Left ventricle myocardium superior (tissue), 1 donor: ENCODE measurements at regions not wholly inside any gene's neighbourhood (a gene's known extent, or its start where the extent isn't known, plus 50 kb on each side); places are given as distances from the start of the nearest gene placed in this dataset.

Source experiments
- ATAC-seq: fragments of 200-7000 bp; cut with Tn5 transposase; one replicate; pipeline ENCODE4 v1.9.1; 2020; ENCODE audit warnings: mild to moderate bottlenecking, moderate library complexity
- DNase-seq: peaks from one replicate; pipeline ENCODE4 v3.0.0-alpha.2; 2020
- intact Hi-C: fragments of 100-400 bp; cut with micrococcal nuclease; formaldehyde crosslinking; loops from one replicate; pipeline ENCODE4 v1.11.0; 2022
- donor health status: DM: no; HTN: yes; CAD: no; lungs with severe emphysema.

DNA sequence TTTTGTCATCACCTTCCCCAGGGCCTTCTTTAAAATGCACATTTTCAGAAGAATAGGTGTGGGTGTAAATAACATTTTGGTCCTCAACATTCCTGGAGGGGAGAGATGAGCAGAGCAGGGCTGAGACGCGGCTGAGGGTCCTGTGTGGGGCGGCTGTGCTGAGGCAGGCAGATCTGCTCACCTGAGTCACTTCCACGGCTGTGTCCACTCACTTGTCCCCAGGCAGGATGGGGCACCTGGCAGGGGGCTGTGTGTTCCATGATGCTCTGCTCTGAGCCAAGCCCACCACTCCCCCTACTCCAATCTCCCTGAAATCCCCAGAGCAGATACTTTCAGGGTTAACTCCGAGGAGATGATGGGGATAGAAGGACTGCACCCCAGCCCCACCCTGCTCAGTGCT is 93.8 kb downstream of the GLRX3 start:
- intact Hi-C loops = no loop called here
- DNase-seq = no peak
- no peak for ATAC-seq

DNA sequence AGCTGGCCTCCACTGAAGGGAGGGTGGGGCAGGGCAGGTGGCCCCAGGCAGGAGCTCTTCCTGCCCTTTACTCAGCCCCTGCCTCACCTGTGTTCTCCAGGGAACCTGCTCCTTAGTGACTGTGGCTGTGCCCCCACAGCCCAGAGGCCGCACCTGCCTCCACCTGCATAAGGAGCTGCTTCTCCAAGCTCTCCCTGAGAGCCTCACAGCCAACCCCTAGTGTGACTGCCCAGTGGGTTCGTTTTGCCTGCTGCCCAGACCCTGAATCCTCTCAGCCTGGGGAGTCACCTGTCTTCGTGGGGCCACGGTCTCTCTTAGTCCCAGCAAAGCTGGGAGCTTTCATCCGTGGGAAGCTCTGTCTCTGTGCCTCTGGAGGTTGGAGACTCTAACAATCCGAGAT is 94.4 kb downstream of the GLRX3 start:
- ATAC-seq = no peak
- intact Hi-C loops = no loop called here
- no peak for DNase-seq

DNA sequence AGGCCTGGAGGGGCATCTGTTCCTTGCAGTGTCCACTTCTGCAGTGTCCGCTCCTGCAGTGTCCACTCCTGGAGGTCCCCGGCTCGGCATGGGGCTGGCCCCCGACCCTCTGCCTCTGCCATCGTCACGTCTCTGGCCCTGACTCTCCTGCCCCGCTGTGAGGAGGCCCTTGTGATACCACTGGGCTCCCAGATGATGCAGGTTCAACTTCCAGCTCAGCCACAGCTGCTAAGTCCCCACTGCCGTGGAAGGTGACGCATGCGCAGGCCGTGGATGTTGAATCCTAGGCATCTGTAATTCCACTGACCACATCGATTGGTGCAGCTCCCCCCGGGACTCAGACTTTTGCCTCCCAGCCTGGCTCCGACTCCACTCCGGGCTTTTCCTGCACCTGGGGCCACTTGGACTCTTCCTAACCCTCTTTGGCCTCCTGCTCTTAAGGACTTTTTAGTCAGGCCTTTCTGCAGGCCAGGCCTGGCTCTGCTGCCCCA is 95.1 kb downstream of the GLRX3 start:
- DNase-seq = no peak
- ATAC-seq = no peak
- intact Hi-C loops = no loop called here

DNA sequence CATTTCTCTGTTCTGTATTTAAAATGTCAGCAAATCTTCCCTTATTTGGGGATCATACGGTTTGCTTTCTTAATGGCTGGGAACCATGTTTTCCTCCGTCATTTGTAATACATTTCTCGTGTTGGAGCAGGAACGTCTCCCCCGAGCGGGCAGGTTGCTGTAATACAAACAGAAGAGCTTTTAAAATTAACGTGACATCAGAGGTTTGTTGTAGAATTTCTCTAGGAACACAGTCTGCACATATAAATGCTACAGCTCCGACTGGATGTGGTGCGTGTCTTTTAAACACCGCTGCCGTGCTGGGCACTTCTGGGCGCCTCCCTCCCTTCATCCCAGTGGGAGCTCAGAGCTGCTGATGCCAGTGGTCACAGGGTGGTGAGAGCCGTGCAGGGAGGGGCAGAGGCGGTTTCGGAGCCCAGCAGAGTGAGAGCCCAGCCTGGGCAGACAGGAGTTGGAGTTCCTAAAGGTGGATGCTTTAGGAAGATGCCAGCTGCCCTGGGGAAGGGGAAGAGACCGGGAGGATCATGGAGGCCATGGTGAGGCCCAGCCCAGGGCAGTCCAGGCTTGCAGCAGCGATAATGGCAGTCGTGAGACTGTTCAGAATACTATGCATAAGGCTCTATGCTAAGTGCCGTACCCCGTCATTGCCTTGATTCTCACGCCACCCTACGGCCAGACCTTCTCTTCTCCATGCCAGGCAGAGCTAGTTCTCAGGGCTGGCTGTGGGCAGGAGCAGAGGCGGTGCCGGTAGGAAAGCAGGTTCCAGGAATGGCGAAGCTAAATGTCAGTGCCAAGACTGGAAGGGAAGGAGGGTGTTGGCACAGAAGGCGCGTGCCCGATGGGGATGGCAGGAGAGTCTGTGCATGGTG is 96.2 kb downstream of the GLRX3 start:
- ATAC-seq = no peak
- no peak for DNase-seq
- intact Hi-C loops = no loop called here

DNA sequence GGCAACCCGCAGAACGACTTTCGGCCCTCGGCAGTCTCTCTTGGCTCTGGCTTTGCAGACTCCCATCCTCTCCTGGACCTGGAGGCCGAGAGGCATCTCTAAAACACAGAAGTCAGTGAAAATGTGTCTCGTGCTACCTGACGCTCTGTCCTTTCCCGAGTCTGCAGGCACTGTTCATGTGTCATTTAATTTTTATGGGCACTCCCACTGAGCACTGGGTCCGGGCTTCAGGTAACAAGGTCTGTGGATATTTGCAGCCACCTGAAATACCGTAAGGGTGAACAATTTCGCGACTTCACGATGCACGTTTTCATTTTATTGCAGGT is 96.8 kb downstream of the GLRX3 start:
- no peak for ATAC-seq
- DNase-seq = no peak
- intact Hi-C loops = no loop called here

DNA sequence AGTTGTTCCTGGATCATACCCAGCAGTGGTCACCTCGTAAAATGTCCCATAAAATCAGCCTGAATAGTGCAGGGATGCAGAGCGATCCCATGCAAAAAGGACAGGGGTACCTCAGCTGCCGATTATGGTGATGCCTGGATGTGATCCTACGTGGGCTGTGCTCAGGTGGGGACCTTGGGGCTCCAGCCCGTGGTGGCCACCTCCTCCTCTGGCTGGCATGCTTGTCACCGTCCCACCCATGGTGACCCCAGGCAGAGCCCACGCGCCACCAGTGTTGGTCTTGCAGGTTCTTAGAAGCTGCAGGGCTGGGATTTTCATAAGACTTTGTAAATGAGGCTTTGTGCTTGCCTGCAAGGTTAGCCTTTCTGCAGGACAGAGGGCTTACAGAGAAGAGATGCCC is 97.2 kb downstream of the GLRX3 start:
- DNase-seq (no peak), ATAC-seq (no peak)
- intact Hi-C loops = no loop called here

DNA sequence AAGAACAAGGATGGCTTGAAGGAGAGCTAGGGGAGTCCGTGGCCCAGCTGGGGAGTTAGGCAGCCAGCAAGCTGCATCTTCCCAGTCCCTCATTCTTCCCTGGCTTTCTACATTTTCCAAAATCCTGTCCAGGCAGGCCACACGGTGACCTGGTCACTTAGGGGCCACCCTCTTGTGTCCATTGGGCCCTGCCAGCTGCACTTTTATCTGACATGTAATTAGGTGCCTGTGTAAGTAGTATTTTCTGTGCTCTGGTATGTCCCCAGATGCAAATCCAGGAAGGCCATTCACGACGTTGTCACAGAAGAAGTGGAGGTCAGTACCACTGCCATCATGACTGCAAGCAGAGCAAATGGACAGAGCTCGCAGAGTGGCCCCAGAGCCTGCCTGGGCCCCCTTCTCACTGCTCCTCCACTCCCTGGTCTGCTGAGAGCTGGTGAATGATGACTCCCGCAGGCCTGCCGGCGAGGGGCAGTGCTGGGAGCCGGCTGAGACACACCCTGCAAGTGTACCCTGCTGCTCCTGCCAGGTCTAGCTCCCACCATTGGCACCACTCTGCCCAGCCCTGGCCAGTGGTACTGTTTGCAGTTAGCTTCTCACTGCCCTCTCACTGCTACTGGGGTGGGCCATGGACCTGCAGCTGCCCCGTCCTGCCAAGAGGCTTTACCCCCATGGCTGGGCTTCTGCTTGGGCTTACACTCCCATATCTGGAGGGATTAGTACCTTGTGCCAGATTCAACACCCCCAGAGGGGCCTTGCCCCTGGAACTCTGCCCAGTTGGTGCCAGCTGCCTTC is 98.2 kb downstream of the GLRX3 start:
- intact Hi-C loops = no loop called here
- ATAC-seq (no peak), DNase-seq (no peak)

DNA sequence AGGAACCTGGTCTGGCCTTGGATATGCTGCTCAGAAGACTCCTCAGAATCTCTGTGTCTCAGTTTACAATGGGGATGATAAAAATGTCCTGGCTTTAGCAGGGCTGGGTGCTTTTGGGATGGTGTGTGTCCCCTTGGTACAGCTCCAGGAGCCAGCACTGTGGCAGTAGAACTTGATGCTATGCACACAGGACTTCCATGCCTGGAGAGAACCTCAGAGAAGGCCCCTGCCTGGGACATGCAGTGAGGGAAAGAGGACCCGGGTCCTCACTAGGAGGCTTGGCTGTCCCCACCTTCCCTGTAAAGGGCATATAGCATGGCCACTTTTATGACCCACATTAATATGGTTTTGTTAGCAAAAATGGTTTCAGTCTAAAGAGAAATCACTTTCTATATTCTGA is 100.5 kb downstream of the GLRX3 start:
- no peak for DNase-seq
- intact Hi-C loops = no loop called here
- ATAC-seq = no peak

DNA sequence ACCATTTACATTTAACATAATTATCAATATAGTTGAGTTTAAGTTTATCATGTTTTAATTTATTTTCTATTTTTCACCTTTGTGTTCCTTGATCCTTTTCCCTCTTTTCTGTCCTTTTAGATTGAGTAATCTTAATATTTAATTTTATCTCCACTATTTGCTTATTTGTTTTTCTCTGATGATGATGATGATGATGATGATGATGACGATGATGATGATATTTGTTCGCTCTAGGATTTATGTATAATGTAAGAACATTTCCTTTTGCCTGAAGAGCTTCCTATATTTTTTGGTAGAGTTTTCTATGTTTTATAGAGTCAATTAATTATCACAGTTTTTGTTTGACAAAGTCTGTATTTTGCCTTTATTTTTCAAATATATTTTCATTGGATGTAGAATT is 104.2 kb downstream of the GLRX3 start:
- DNase-seq = no peak
- intact Hi-C loops = no loop called here
- no peak for ATAC-seq

DNA sequence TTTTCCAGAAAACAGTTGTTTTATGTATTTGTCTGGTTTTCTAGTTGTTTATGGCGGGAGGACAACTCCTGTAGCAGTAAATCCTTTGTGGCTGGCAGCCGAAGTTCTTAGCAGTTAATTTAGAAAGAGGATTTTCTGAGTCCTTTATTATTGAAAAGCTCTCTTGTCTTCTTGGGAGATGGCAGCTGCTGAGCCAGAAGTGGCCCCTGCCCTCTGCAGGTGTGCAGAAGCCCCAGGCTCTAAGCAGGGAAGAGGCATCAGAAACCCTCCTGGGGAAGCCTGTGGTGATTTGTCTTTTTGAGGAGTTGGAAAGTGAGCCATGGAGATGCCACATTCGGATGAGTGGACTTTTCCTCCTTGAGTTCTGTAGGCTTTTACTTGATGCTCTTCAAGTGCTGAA is 106.3 kb downstream of the GLRX3 start:
- DNase-seq = no peak
- no peak for ATAC-seq
- intact Hi-C loops = no loop called here

DNA sequence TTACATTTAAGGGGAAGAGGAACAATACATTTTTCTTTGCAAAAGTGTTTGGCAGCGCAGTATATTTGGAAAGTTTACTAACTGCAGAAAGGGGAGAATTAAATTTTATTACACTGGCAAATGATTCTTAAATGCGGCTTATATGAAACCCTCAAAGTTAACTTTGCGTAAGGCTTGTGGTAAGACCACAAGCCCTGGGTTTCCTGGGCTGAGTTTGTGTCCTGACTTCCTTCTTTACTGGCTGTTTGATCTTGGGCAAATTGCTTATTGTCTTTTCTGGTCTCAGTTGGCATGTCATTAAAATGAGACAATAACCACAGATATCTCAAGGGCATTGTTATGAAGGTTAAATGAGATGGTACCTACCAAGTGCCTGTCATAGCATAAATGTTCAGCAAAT is 106.8 kb downstream of the GLRX3 start:
- ATAC-seq (no peak), DNase-seq (no peak)
- intact Hi-C loops = no loop called here

DNA sequence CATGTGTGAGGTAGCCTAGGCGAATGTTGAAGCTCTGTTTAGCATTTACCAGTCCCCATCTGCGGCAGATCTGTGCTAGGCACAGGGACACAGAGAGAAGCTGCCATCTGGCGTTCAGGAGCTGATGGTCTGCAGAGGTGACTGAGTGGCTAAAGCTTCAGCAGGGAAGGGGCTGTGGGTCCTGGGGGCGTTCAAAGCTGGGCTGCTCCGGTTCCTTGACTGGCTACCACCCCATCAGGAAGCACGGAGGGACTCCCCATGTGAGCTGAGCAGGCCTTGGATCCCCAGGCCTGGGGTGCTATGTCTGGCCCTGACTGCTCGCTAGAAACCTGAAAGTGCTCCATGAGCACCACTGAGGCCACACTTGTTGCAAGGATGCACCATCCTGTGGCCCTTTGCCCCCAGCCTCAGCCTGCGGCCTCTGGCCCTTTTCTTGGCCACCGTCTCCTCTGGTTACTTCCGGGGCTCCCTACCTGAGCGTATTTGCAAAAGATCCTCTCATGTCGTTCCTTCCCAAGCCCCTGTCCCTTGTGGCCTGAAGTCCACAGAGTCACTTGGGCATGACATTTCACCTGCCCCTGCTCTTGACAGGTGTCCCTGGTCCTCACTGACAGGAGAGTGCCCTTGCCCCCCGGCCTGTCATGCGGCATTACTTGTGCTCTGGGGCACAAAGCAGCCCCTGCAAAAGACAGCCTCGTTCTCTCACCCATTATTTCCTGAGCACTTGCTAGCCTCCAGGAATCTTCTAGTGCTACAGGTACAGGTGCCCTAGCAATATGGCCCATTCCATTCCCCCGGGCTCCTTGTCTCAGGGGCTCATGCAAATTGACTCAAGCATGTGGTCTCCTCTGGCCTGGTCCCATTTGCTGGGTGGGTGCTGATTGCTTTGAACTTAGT is 108.1 kb downstream of the GLRX3 start:
- no peak for DNase-seq
- ATAC-seq = no peak

DNA sequence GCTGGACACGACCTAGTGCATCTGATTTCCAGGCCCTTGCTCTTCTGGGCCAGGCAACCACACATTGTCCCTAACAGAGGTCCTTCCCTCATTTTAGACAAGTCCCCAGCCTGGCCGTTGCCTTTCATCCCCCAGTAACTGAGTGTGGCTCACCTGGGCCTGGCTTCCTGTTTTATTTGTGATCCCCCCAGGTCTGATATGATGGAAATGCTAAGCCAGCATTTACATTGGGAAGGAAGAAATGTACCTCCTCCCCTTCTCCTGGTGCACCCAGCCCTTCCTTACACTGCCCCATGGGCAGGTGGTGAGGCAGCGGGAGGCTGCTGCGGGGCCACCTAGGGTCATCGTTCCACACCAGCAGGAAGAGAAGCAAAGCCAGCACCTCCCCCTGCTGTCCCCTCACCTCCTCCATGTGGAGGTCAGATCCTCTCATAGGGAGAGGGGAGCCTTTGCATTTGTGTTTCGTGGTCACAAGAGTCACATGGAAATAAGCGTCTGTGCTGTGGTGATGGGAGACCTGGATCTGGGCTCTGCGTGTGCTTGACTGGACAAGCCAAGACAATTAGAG is 108.8 kb downstream of the GLRX3 start:
- DNase-seq = no peak
- no peak for ATAC-seq
- intact Hi-C loops = no loop called here

More for the DNA sequence above, 108.1 kb downstream of the GLRX3 start:
- intact Hi-C loops = no loop called here

DNA sequence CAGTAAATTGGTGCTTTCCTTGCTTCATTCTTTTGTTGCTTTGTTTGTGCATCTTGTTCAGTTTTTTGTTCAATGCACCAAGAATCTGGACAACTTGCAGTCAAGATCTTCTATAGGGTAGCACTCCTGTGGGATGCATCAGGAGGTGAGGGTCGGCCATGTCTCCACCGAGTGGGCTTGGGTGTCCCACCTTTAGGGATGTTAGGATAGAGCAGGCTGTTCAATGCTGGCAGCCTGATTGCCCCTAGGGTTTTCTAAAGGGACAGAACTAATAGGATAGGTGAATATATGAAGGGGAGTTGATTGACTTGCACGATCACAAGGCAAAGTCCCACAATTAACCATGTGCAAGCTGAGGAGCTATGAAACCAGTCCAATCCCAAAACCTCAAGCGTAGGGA is 109.9 kb downstream of the GLRX3 start:
- ATAC-seq (no peak), DNase-seq (no peak)
- intact Hi-C loops = no loop called here

DNA sequence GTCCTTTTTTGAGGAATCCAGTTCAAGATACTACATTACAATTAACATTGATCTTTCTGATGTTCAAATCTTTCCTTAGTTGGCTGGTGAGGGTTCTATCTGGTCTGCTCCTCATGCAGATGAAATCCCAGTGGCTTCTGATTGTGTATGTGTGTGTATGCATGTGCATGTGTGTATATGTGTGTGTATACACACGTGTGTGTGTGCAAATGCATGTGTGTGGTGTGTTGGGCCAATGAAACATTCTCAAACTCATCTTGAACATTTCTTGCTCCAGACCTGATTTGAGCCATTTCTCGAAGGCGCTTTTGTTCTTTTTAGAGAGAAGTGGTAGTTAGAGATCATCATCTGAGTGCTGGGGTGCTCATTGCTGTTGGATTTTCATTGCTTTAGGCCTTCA is 113.9 kb downstream of the GLRX3 start:
- intact Hi-C loops = no loop called here
- ATAC-seq = no peak

DNA sequence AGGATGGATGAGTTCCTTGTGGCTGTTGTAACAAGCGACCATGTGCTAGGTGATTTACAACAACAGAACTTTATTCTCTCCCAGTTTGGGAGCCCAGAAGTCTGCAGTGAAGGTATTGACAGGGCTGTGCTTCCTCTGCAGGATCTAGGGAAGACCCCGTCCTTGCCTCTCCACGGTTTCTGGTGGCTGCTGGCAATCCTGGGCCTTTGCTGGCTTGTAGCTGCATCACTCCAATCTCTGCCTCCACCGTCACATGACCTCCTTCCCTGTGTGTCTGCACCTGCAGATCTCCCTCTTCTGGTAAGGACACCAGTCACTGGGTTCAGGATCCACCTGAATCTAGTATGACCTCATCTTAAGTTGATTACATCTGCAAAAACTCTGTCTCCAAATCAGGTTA is 115.6 kb downstream of the GLRX3 start:
- intact Hi-C loops = no loop called here
- ATAC-seq (no peak), DNase-seq (no peak)

More for the DNA sequence above, 113.9 kb downstream of the GLRX3 start:
- DNase-seq = no peak

DNA sequence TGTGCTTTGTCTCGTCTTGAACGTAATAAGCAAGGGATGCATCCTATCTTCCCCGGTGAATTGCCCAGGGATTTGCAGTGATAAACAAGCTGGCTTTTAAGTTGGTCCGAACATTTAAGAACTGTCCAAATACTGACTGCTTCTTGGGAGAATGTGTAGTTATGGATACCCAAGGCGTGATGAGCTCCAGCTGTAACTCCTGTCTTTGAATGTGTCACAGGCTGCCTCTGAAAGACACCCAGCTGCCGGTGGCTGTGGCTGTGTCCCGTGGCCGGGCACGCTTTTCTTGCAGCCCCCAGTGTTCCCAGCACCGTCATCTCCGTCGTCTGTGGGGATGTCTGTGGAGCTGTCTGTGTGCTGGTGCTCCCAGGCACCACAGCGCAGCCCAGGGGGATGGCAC is 118.1 kb downstream of the GLRX3 start:
- intact Hi-C loops = no loop called here
- no peak for ATAC-seq
- DNase-seq = no peak

DNA sequence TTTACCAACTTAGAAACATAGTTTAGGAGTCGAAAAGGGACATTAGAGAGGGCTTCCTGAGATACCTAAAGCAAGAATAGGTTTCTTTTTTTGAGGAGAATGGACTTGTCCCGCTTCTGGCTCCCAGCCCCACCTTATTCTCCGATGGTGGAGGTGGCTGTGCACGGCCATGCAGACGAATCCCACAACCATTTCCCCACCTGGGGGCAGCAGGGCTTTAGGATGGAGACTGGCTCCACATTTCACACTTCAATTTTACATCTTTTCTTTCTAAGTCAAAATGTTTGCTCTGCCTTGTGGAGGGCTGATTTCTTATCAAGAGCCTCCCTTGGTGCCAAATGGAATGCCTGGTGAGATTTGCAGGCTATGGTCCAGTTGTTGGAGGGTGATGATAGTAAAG is 118.5 kb downstream of the GLRX3 start:
- ATAC-seq (no peak), DNase-seq (no peak)
- intact Hi-C loops = no loop called here

DNA sequence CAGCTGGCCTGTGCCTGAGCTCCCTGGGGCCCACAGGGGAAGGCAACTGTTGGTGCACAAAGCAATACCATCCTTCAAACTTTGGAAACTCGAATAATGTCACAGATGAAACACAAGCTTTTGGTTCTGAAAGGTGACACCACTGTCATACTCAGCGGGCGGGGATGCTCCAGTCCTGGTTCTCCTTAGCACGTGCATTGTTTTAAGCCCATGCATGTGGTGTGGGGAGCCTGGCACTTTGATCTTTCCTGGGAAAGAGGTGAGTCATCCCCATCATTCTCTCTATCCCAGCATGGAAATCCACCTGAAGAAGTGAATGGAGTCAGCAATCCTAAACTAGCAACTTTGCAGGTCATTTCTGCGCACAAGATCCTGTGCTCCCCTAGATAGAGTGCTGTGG is 119.6 kb downstream of the GLRX3 start:
- intact Hi-C loops = no loop called here
- ATAC-seq (no peak), DNase-seq (no peak)
